GM21381 (cell line): ENCODE measurements at regions not wholly inside any gene's neighbourhood (a gene's known extent, or its start where the extent isn't known, plus 50 kb on each side); places are given as distances from the start of the nearest gene placed in this dataset.
"Not testable (repeated sequence)": the region's sequence is repeated elsewhere in the genome, so short reads cannot be mapped to it uniquely, and the experiment has no call there.

Experiments
- ATAC-seq: cut with Tn5 transposase; IDR thresholded peaks from one replicate; pipeline ENCODE4 v1.9.1; 2021; ENCODE audit warnings: mild to moderate bottlenecking, moderate library complexity; ENCODE audit not compliant: unreplicated experiment

DNA sequence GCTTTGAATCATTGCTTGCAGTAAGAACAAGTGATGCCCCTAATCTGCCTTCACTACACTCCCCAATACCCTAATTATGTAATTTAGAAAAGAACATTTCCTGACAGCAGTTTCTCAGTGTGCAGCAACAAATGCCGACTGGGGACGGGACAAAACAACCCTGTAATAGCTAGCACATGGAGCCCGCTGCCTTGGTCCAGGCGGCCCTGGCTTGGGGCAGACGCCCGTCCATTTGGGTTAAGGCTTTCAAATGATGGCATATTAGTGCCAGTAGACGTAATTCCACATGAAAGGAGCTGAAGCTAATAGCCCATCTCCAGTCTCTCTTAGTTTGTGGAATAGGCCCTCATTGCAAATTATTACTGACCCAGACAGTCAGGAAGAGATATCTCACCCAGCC is 150.6 kb upstream of the PITX1 start:
- ATAC-seq = no peak

DNA sequence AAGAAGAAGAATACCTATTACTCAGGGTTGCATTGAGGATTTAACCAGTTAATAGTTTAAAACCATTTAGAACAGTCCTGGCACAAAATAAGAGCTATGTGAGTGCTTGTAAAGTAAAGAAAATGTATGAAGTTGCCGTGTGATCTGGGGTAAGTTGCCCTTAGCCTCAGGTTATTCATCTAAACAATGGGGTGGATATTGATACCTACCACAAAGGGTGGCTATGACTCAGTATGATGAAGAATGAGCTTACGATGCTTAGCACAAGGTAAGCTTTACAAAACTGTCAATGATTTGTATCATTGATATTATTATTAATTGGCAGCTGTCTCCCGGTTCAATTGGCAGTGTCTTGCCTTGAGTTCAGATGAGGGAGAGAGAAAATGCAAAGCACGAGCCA is 149.4 kb upstream of the PITX1 start:
- no peak for ATAC-seq

DNA sequence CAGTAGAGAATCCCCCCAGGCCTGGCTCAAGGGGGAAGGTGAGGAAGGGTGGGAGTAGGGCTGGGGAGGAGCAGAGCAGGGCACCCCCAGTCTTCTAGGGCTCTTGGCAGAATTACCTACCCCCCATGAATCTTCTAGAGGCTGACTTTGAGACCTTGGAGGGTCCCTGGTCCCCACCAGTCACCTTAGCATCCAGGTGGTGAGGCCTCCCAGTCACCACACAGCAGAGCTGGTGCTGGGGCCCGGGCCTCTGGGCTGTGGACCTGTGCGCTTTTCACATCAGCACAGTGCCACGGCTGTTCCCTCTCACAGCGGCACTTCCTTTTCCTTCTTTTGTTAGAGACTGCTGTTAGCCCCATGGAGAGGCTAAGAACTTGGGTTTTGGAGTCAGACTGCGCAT is 148.6 kb upstream of the PITX1 start:
- ATAC-seq = no peak

DNA sequence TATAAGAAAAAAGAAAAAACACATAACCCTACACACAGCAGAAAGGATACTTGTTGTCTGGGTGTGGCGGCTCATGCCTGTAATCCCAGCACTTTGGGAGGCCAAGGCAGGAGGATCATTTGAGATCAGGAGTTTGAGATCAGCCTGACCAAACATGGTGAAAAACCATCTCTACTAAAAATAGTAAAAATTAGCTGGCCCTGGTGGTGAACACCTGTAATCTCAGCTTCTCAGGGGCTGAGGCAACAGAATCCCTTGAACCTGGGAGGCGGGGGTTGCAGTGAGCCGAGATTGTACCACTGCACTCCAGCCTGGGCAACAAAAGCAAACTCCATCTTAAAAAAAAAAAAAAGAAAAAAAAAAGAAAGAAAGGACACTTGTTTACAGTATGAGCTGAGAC is 147.6 kb upstream of the PITX1 start:
- no peak for ATAC-seq

DNA sequence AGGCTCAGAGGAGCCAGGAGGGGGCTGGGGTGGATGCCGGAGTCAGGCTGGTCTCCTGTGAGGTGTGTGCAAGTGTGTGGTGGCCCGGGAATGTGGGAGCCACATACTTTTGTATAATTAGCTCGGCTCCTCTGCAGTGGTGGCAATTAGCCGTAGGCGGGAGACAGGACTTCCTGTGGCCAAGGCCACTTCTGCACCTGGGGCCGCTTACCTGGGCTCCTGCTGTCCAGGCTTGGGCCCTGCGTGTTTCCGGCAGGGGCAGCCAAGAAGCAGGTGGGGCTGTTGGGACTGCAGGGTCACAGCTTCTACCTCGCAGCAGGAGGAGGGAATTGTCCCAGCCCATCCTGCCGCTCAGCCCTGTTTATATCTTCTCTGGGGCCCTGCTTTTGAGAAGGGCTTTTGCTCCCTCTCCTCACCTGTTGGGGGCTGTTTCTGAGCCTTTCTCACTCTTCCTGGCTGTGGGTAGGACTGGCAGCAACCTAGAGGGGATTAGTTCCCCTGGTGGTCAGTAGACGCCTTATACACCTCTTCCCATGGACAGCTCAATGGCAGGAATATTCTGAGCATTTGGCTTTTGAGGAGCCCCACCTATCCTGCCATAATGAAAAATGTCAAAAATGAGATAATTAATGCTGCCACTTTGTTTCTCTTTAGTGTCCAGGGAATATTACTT is 145.4 kb upstream of the PITX1 start:
- ATAC-seq = no peak

- no peak for ATAC-seq
These were observed 144.6 kb upstream of the PITX1 start for GRCh38 chr5:135178476-135179155.

DNA sequence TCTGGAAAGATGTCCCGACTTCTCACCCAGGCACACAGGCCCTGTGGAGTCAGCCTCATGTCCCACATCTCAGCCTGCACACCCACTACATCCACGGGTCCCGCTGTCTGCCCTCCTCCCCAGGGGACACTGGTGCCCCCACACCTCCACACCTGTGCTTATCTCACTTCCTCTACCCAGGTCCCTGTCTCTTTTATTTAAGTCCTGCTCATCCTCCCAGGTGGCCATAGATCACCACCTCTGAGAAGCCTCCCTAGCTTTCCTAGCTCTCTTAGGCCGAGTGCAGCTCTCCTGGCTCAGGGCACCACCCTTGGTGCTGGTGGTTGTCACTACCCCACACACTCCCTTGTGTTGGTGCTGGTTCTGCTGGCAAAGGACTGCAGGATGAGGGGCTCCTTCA is 143.6 kb upstream of the PITX1 start:
- no peak for ATAC-seq

DNA sequence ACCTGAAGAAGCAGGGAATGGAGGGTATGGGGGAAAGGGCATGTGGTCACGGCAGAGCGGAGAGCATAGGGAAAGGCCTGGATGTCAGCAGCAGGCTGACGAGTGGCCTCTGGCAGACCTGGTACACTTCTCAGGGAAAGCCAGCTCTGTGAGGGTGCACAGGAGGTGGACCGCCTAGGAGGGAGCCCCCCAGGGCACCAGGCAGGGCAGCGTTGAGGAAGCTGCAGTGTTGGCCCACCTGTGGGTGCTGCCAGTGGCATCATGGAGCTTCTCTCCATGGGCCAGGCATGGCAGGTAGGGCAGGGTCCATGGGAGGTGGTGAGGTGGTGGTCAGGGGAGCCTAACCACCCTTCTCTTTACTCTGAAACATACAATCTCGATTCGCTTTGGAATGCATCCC is 143.0 kb upstream of the PITX1 start:
- no peak for ATAC-seq

DNA sequence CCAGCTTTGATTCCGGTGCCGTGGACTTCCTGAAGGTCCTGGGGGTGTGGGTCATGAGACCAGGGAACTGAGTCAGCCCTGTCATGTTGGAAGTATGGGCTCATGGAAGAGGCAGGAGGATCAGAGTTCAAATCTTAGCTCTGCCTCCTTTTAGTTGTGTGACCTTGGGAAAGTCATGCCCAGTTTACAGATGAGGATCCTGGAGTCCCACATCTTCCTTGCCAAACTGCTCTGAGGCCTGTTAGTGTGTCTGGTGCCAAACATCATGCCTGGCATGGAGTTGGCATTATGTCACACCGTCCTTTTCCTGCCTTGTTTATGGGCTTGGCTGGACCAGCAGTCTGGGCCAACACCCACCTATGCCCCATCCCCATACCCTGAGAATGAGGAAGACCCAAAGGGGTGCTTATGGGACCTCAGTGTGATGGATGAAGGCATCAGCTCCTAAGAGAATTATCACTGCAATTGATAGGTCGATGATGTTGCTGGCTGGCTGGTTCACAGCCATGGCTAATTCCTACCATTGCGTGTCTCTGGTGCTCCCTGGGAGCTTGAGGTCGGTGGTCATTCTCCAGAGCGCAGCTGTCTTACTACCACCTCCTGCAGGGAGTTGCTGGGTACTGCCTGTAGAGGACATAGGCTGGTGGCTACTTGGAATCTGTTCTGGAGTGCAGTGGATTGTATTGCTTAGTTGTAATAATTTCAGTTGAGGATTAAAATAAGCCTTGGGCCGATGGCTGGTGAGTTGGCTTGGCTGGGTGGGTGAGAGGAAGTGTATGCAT is 140.5 kb upstream of the PITX1 start:
- no peak for ATAC-seq

DNA sequence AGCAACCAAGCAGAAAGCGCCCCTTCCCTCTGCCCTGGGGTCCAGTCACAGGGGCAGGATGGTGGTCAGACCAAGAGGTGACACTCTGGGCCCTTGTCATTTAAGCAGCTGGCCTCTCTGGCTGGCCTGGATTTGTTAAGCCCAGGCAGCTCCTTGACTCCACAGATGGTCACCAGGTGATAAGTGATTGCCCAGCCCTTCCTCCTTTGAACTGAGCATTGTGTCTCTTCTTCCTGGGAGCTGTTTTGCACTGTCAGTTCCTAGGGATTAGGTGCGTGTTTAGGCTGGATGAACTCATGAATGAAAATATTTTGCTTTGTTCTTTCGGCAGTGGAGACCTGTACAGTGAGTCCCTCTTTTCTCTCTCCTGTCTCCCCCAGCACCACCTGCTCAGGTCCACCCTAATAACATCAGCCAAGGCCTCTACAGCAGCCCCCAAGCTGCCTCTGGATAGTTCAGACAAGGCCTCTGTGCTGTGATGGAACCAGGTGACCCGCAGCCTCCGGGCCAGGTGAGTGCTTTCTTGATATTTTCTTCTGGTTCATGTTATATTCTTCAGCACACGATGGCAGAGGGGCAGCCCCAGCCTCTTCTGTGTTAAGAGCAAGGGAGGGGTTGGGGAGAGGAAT is 139.7 kb upstream of the PITX1 start:
- no peak for ATAC-seq

DNA sequence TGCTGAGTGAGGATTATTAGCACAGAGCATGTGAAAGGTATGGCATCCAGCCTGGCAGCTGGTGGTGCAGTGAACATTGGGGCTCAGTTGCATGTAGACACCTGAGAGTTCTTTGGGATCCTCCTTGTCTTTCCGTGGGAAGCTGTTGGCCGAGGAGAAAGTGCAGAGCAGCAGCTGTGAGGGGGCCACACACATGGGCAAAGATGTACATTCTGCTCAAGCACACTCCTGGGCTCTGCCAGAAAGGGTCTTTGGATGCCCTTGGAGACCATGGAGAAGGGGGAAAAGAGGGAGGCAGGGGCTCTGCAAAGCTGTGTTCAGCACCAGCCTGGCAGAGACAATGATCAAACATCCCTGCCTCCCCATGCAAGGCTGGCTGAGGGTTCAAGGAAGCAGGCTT is 138.7 kb upstream of the PITX1 start:
- ATAC-seq = no peak

- no peak for ATAC-seq
These were observed 137.3 kb upstream of the PITX1 start for GRCh38 chr5:135171336-135171735.

DNA sequence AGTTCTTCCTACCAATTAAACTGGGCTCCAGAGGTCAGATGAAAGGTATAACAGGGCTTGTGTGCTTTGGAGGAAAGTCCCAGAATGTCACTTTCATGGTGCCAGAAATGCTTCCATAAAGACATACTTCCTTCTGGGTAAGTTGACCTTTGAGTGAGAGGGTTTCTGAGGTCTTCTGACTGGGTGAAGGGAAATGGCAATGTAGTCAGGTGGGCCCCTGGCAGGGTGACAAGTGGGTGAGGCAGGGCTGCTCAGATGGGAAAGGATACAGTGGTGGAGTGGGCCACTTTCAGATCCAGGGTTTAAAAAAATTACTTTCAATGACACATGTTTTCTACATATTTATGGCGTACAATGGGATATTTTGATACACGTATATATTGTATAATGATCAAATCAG is 136.5 kb upstream of the PITX1 start:
- no peak for ATAC-seq

DNA sequence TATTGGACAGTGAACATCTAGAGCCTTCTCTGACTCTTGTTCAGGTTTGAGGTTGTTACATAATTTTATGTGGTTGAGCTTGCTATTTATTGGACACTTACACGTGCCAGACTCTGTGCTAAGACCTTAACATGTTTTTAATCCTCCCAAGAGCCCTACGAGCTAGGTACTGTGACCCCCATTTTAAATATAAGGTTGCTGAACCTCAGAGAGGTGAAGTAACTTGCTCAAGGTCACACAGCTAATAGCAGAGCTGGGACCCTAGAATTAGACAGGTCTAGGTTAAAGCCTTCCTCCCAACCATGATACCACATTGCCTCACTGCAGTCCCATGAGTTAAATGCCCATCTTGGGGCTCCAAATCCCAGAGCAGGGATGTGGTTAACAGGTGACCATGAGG is 135.7 kb upstream of the PITX1 start:
- no peak for ATAC-seq

- no peak for ATAC-seq
These were observed 133.6 kb upstream of the PITX1 start for GRCh38 chr5:135167634-135168033.

GRCh38 chr5:135164873-135165614 is 131.0 kb upstream of the PITX1 start:
- not testable (repeated sequence) for ATAC-seq

- no peak for ATAC-seq
These were observed 129.9 kb upstream of the PITX1 start for GRCh38 chr5:135163964-135164363.

GRCh38 chr5:135163391-135163790 is 129.4 kb upstream of the PITX1 start:
- ATAC-seq = no peak

DNA sequence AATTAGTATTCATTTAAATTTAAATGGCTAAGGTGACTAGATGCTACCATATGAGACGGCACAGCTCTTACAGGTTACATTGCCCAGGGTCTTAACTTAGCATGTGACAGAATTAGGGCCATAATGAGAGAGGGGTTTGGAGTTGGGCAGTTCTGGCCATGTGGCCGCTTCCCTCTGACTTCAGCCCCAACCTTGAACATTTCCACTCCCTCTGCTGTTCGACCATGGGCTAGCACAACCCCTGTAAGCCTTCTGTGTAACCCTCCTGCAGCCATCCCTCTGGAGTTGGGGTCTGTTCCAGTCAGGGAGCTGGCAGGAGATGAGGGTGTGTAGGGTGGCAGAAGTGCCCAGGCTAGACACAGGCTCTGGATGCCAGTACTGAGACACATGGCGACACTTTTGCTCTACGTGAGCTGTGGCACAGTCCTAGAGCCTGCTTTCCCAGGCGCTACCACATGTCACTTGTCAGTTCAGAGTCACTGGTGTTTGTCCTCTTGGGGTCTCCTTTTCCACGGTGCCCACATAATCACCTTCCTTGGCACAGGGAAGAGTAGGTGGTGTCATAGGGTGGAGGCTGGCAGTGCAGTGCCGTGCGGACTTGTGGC is 128.7 kb upstream of the PITX1 start:
- ATAC-seq = no peak

DNA sequence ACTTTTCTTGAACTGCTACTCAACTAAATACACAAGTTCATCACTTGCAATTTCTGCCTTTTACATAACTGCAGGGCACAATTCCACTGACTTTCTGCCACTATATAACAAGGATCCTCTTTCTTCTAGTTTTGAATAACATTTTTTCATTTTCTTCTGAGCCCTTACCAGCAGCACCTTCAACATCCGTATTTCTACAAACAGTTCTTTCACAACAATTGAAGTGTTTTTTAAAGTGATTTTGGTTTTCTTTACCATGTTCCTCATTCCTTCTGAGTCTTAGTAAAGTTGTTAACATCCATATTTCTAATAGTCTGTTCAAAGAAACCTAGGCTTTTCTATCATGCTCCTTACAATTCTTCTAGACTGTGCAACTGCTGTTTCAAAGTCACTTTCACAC is 127.2 kb upstream of the PITX1 start:
- ATAC-seq = no peak
